T47D (cell line): ENCODE measurements at regions not wholly inside any gene's neighbourhood (a gene's known extent, or its start where the extent isn't known, plus 50 kb on each side); places are given as distances from the start of the nearest gene placed in this dataset.

Source experiments
- DNase-seq, 2 experiments: peaks; one replicate each; pipeline versions ENCODE4 v3.0.0 to v3.0.0-alpha.2; 2011 to 2012; ENCODE audit warnings: low read depth in 1 of 2, low spot score in 1 of 2
- JUND ChIP-seq: IDR thresholded peaks from 2 replicates; pipeline ENCODE4 v1.6.1; 2012; ENCODE audit warnings: low read depth
- in situ Hi-C: cut with HindIII; loops from 2 replicates; pipeline ENCODE4 v1.10.0; 2016; ENCODE audit warnings: low sequenced_read_pairs, low pct_unique_long_range_greater_than_20kb

DNA sequence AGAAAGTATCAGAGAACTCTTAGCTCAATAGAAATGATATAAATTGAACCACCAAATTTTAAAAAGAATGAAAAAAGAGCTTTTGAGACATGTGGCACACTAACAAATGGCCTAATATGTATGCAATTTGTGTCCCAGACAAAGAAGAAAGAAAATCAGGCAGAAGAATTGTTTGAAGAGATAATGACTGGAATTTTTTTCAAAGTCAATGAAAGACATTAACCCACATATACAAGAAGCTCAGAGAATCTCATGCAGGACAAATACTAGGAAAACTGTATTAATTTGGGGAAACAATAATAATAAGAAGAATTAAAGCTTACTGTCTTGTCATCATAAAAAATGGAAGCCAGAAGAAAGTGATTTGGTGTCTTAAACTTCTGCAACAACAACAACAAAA, 304.1 kb upstream of the RND3 start:
- in situ Hi-C loops: no loop called here
- no peak for TF ChIP-seq JUND
- DNase-seq: no peak

DNA sequence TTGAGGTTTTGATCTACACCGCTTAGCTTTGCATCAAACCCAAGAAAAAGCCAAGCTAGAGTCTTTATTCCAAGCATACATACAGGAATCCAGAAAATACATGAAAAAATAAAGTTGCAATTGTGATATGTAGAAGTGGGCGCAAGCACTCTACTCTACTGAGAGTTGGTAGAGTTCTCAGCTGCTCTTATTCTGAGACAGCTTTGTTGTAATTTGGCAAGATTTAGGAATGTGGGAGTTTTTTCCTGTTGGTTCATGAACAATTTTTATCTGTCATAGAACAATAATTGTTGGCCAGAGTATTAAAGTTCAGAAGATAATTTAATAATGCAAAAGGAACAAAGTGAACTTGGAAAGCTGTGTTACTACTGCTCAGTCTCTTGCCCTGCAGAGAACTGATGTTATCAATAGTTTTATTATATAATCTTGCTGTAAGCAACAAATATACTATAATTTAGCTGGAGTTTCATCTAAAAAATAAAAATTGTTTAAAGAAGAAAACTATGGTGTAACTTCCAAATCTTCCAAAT, 302.0 kb upstream of the RND3 start:
- DNase-seq: no peak
- no peak for TF ChIP-seq JUND
- in situ Hi-C loops: no loop called here

DNA sequence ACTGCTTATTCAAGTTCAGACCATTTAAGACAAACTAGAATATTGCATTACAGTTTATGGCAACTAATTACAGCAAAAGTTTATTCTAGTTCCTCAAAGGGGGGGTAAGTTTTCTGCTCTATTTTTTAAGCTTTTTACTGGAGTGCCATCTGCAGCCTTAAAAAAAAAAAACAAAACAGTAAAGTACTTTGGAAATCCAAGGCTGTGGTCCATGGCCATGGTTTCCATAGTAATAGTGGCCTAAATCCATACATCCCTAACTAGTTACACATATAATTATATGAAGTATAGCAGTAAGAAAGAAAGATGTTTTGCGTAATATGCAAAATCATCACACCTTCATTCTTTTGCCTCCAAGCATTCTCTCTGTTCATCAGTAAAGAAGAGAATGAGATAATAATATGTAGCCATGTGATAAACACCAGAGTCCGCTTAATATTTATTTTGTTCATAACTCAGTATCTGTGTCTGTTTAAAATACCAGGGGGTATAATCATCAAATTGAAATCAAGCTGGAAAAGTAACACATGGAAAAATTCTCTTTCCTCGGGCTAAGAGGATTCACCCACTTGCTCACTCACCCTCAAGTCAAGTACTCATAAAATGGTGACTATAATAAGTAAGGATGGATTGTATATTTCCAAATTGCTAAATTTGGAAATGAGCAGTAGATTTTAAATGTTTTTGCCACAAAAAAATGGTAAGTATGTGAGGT, 301.1 kb upstream of the RND3 start:
- TF ChIP-seq JUND: no peak
- no peak for DNase-seq
- in situ Hi-C loops: no loop called here

DNA sequence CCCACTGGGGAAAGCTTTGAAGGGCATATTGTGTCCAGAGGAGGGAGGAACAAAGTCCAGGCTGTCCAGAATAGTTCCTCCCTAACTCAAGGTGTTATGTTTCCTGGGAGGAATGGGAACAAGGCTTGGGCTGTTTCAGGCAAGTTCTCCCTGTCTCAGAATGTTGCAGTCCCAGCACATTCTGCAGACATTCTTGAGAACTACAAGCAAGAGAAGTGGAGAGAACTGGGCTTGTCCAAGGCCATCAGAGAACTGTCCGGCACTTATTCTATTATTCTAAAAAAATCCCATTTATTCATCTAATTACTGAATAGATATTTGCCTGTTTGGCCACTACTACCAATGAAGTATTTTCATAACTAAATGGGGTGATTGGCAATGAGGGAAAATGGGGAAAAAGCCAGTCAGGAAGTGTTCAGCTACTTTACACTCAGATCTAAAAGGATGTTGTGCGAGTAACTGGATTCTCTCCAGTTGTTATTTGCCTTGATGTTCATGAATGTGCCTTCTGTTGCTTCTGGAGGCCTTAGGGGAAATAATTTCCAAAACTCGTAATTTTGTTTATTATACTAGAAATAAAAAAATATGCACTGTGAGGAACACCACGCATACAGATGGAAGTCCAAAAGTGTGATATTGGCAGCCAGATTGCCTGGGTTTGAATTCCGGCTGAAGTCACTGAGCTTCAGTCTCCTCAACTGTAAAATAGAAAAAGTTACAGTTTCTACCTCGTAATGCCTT, 300.1 kb upstream of the RND3 start:
- in situ Hi-C loops: no loop called here
- TF ChIP-seq JUND: no peak
- no peak for DNase-seq

DNA sequence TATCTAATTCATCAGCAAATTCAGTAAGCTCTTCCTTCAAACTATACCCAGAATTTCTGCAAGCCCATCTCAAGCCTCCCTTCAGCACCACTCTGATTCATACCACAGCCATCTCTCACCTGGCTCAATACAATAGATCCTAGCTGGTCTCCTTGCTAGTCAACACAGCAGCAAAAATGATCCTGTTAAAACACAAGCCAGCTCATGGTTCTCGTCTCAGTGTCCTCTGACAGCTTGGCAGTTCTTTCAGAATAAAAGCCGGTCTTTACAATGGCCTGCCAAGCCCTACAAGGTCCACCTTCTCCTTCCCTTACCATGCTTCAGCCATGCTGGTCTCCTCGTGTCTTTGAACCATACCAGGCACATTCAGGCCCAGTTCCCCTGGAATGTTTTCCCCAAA, 296.9 kb upstream of the RND3 start:
- no peak for TF ChIP-seq JUND
- DNase-seq: no peak
- in situ Hi-C loops: no loop called here

DNA sequence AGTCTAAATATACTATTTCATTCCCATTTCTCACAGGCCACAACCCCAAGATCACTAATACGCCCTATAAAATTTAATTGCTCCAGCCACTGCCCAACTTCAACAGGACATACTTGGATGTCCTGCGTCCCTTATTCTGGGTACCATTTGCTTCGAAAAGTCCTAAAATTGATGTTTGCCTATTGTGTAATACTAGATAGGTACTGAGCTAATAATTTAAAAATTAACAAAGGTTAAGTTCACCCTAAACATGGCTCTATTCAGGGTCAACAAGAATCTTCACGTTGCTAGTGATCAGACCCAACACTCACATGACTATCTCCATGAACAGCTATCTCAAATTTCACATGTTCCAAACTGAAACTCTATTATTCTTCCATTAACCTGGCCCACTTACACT, 296.4 kb upstream of the RND3 start:
- in situ Hi-C loops: no loop called here
- DNase-seq: no peak
- TF ChIP-seq JUND: no peak

DNA sequence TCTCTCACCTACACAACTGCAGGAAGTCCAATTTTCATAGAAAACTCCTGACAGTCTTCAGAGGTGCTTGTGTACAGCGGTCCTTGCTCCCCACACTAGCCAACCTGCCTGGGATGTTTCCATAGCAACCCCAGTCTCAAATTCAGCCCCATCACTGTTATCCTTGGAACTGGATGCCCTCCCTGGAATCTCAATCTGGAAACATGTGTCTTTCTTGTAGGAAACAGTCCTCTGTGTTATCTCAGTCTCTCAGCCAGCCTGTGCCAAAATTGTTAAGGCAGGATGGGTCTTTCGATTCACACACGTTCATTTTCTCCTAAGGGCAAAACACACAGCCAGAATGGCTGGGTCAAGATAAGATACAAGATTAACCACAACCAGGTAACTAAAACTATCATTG, 295.5 kb upstream of the RND3 start:
- DNase-seq: no peak
- in situ Hi-C loops: no loop called here

DNA sequence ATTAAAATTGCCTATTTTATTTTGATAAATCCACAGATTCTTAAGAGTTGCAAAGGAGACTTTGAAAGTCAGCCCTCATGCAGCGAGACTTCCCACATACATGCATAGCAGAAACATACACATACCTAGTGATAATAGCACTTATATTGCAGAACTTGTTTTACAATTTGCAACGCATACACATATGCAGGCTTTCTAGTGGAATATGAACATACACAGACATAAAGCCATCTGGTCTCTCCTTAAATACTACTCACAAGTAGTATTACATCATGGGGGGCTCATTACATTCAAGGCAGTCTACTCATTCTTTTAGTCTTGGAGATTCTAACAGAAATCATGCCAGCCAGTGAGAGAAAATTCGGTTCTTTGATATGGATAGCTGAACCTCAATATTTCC, 295.1 kb upstream of the RND3 start:
- in situ Hi-C loops: no loop called here
- no peak for TF ChIP-seq JUND

More for the DNA sequence above, 295.5 kb upstream of the RND3 start:
- no peak for TF ChIP-seq JUND

DNA sequence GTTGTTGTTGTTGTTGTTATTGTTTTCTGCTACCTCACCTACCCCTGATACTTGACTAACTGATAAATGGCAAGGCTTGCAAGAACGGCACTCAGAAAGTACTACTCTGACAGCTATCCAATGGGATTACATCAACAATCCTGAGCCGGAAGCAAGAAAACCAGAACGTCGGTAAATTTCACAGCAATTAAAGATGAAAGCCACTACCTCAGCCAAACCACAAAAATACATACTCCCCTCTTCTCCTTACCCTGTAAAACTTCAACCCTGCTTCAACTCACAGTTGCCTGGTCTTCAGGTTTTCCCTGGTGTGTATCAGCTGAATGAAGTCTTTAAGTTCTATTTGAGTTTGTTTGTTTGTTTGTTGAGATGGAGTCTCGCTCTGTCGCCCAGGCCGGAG, 293.7 kb upstream of the RND3 start:
- no peak for DNase-seq
- in situ Hi-C loops: no loop called here
- TF ChIP-seq JUND: no peak

More for the DNA sequence above, 295.1 kb upstream of the RND3 start:
- no peak for DNase-seq

DNA sequence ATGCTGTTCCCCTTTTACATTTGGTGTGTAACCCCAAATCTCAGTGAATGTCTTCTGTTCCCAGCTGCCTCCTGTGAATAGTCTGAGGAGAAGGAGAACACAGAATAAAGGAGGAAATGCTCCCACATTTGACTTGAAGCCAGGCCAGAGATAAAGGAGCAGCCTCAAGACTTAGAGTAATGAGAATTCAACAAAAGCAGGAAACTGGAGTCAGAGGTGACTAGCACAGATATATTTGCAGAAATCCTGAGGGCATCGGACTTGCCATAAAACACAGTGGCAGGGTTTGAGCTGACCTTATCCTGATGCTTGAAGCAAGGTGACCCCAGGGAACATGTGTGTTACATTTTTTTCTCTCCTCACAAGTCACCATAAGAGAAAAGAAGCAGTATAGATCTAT, 291.4 kb upstream of the RND3 start:
- in situ Hi-C loops: no loop called here
- DNase-seq: no peak
- TF ChIP-seq JUND: no peak

DNA sequence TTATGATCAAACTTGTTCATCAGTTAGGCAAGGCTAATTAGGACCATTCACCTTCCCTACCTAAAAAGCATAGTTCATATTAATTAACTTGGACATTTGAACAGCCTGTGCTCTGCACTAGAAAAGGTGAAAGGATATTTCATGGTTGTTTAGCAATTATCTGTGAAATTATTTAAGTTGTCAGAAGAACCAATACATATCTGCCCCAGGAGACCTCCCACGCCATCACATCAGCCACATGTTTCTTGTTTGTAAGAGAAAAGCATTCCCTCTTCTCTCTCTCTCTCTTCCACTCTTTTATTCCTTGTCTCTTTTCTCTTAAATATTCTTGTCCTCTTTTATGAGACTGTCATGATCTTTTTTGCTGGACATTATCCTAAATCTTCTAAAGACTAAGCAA, 282.0 kb upstream of the RND3 start:
- no peak for DNase-seq
- in situ Hi-C loops: no loop called here
- no peak for TF ChIP-seq JUND

DNA sequence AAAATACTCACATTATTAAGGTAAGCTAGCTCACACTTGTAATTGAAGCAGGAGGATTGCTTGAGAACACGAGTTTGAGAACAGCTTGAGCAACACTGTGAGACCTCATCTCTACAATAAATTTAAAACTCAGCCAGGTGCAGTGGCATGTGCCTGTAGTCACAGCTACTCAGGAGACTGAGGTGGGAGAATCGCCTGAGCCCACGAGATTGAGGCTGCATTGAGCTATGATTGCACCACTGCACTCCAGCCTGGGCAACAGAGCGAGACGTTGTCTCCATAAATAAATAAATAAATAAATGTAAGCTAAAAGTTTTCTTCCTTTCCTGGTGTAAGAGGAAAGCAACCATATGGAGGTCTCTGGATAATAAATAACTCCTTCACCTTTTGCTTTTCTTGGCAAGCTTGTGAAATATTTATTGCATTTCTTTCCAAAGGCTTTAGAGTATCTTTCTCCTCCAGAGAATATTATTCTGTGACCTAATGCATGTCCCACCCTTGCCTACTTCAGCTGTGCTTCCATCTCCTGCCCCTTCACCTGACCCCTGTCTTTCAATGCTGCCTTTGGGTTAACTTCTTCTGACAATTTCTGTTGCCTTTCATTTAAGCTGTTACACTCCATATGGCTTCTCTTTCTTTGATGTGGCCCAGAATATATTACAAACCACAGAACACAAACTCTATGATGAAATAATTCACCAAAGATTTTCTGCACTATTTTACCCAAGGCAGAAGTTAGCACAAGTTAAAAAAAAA, 280.7 kb upstream of the RND3 start:
- DNase-seq: no peak
- TF ChIP-seq JUND: no peak
- in situ Hi-C loops: no loop called here

DNA sequence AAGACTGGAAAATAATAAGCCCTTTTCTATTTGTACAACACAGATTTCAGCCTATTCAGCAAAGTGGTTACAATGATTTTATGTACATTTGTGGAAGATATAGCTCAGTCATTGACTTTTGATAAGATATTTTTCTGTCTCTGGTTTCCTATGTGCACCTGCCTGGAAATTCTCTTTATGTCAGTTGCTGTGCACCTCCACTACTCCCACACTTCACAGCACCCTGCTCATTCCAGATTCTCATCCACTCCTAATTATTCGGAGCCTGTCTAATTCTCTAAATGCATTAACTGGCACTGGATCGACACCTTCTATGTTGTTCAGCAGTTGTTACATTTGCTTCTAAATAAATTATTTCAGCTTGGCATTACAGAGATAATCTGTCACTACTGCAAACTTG, 275.1 kb upstream of the RND3 start:
- TF ChIP-seq JUND: no peak
- DNase-seq: no peak
- in situ Hi-C loops: no loop called here
